Endothelial cell of umbilical vein (primary cell): ENCODE measurements at regions not wholly inside any gene's neighbourhood (a gene's known extent, or its start where the extent isn't known, plus 50 kb on each side); places are given as distances from the start of the nearest gene placed in this dataset.

Source experiments
- BruUV-seq: library from RNA; stranded (reverse); fragments of 400-500 nt; replicated peaks from 2 replicates; lab custom pipeline; 2021; lab: Mats Ljungman, UMichigan
- CTCF ChIA-PET: fragments of 300-600, 350-600 bp; sonication (Branson Sonifier 250); formaldehyde crosslinking; loops from one replicate; lab custom pipeline; 2021; ENCODE audit warnings: antibody characterized with exemption, inconsistent platforms; lab: Charles Lee
- POLR2A ChIA-PET: fragments of 300-600, 350-600 bp; sonication (Branson Sonifier 250); formaldehyde crosslinking; loops from one replicate; lab custom pipeline; 2021; ENCODE audit warnings: antibody characterized with exemption, inconsistent platforms; lab: Charles Lee
- DNase-seq: peaks from one replicate; pipeline ENCODE4 v3.0.0-alpha.2; 2011; ENCODE audit warnings: low read depth, low spot score
- FAIRE-seq: peaks from 2 replicates; lab custom pipeline; 2011; peaks lifted over from hg19 to GRCh38; lab: Jason Lieb, UNC
- H2AFZ ChIP-seq: 2 replicates; pipeline ENCODE4 v1.6.0; 2012; ENCODE audit warnings: low read depth, low read length, control low read depth, inconsistent platforms
- H3K27ac ChIP-seq: 2 replicates; pipeline ENCODE4 v1.5.1; 2011; ENCODE audit warnings: low read depth, mild to moderate bottlenecking, control low read depth, low read length, moderate library complexity; ENCODE audit not compliant: insufficient read depth
- H3K27me3 ChIP-seq, 2 experiments: 2 replicates each; pipeline versions ENCODE4 v1.6.0 to v1.6.1; 2011; ENCODE audit warnings: low read length in 2 of 2, mixed read lengths in 1 of 2; ENCODE audit not compliant: control insufficient read depth in 2 of 2, insufficient read depth in 2 of 2
- H3K36me3 ChIP-seq, 2 experiments: 2 replicates in 1 of 2; 3 replicates in 1 of 2; pipeline ENCODE4 v1.5.1; 2011; ENCODE audit warnings: low read length in 2 of 2, mild to moderate bottlenecking in 1 of 2, moderate library complexity in 1 of 2; ENCODE audit not compliant: control insufficient read depth in 2 of 2, insufficient read depth in 2 of 2; ENCODE audit errors: extremely low read depth in 1 of 2
- H3K4me1 ChIP-seq: 3 replicates; pipeline ENCODE4 v1.5.1; 2011; ENCODE audit warnings: mild to moderate bottlenecking, low read length; ENCODE audit not compliant: control insufficient read depth, insufficient read depth; ENCODE audit errors: extremely low read depth
- H3K4me2 ChIP-seq: 2 replicates; pipeline ENCODE4 v1.6.1; 2011; ENCODE audit warnings: low read length, control low read depth, mixed read lengths; ENCODE audit not compliant: insufficient read depth
- H3K4me3 ChIP-seq, 3 experiments: fragments of 200-600 bp in 1 of 3; sonication (generic), shearing (Covaris generic) in 1 of 3; replicated peaks in 1 of 3; 2 replicates each; pipeline ENCODE4 v1.5.1; 2011 to 2016; ENCODE audit warnings: control low read depth in 3 of 3, low read length in 3 of 3, mild to moderate bottlenecking in 2 of 3, inconsistent platforms in 1 of 3, low read depth in 1 of 3, moderate library complexity in 1 of 3; ENCODE audit not compliant: insufficient read depth in 1 of 3
- H3K79me2 ChIP-seq: 2 replicates; pipeline ENCODE4 v1.6.0; 2012; ENCODE audit warnings: low read length, inconsistent platforms; ENCODE audit not compliant: control insufficient read depth, insufficient read depth
- H3K9ac ChIP-seq: replicated peaks from 2 replicates; pipeline ENCODE3; 2011; ENCODE audit warnings: low read length, control low read depth; ENCODE audit not compliant: insufficient read depth; ENCODE audit errors: extremely low read depth
- H3K9me1 ChIP-seq: replicated peaks from 3 replicates; pipeline ENCODE4 v1.6.0; 2011; ENCODE audit warnings: mild to moderate bottlenecking, low read length; ENCODE audit not compliant: control insufficient read depth, insufficient read depth; ENCODE audit errors: extremely low read depth
- H3K9me3 ChIP-seq: replicated peaks from 2 replicates; pipeline ENCODE4 v1.5.1; 2012; ENCODE audit warnings: low read length, inconsistent platforms; ENCODE audit not compliant: control insufficient read depth, insufficient read depth
- H4K20me1 ChIP-seq: replicated peaks from 2 replicates; pipeline ENCODE3; 2011; ENCODE audit warnings: mild to moderate bottlenecking, low read length; ENCODE audit not compliant: control insufficient read depth, insufficient read depth; ENCODE audit errors: extremely low read depth
- EZH2 ChIP-seq: IDR thresholded peaks from 2 replicates; pipeline ENCODE4 v1.6.1; 2012; ENCODE audit warnings: borderline replicate concordance, low read depth, mild to moderate bottlenecking, moderate library complexity, low read length, inconsistent platforms; ENCODE audit not compliant: severe bottlenecking
- FOS ChIP-seq: IDR thresholded peaks from 2 replicates; pipeline ENCODE4 v1.6.1; 2011; ENCODE audit warnings: mild to moderate bottlenecking, low read length, moderate library complexity, borderline replicate concordance; ENCODE audit not compliant: insufficient read depth
- GATA2 ChIP-seq: IDR thresholded peaks from 2 replicates; pipeline ENCODE4 v1.7.0; 2011; ENCODE audit warnings: low read depth, mild to moderate bottlenecking, moderate library complexity, mixed read lengths, low read length; ENCODE audit not compliant: insufficient read length, insufficient read depth
- JUN ChIP-seq: IDR thresholded peaks from 2 replicates; pipeline ENCODE4 v1.6.1; 2011; ENCODE audit warnings: borderline replicate concordance, low read depth; ENCODE audit not compliant: insufficient read length, insufficient read depth
- MYC ChIP-seq: IDR thresholded peaks from one replicate; pipeline ENCODE4 v1.6.1; 2011; ENCODE audit warnings: mild to moderate bottlenecking, low read depth, low read length
- POLR2A ChIP-seq: IDR thresholded peaks from 2 replicates; pipeline ENCODE4 v1.6.1; 2012; ENCODE audit warnings: low read depth, mild to moderate bottlenecking, control low read depth, low read length
- POLR2AphosphoS5 ChIP-seq: IDR thresholded peaks from 2 replicates; pipeline ENCODE4 v1.6.1; 2012; ENCODE audit warnings: low read depth, mild to moderate bottlenecking, control low read depth, low read length, moderate library complexity; ENCODE audit not compliant: insufficient read depth
- dilution Hi-C: fragments of 300-500 bp; cut with MboI; formaldehyde crosslinking; loops from one replicate; pipeline ENCODE4 v1.15.0; 2019; ENCODE audit warnings: low sequenced_read_pairs; ENCODE audit not compliant: extremely low pct_ligation_motif_present
- intact Hi-C: fragments of 100-400 bp; cut with micrococcal nuclease; formaldehyde crosslinking; loops from one replicate; pipeline ENCODE4 v1.10.0; 2022
- TF ChIP-seq, protein P1 (sequence below), 2 donors: IDR thresholded peaks; 1 replicate in 1 of 2; 2 replicates in 1 of 2; pipeline ENCODE4 v1.5.1; 2011; ENCODE audit warnings: low read length in 2 of 2, mild to moderate bottlenecking in 2 of 2, moderate library complexity in 2 of 2, control low read depth in 1 of 2, inconsistent platforms in 1 of 2, low read depth in 1 of 2; ENCODE audit not compliant: insufficient read depth in 1 of 2; ENCODE audit errors: extremely low read depth in 1 of 2
- TF ChIP-seq, protein P2 (sequence below): IDR thresholded peaks from 2 replicates; pipeline ENCODE4 v1.6.1; 2011; ENCODE audit not compliant: insufficient read depth, insufficient read length

DNA sequence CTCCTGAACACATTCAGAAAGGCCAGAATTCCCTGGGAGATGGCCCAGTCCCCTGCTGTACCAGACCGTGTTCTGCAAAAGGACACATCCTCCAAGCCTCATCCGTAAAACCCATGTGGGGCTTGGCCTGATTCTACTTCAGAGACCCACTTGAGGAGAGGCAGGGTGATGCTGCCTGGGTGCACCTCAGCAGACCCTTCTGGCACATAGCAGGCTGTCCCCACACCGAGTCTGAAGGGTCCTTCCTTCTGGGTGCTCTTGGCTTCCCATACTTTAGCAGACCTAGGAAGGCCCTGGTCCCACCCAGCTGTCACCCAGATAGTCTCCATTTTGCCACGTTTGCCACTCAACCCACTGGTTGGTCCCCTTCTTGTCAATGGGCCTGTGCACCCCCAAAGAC lies 270.1 kb upstream of the AGTR2 start:
- no peak for FAIRE-seq
- H3K9me3 ChIP-seq: no peaks in the 10 kb centered on the region
- H3K4me3 ChIP-seq: no peak overlapping the region
- H3K36me3 ChIP-seq: no peaks in the 10 kb centered on the region
- H3K9me1 ChIP-seq: no peaks in the 10 kb centered on the region
- no peaks in the 10 kb centered on the region for H3K79me2 ChIP-seq
- no peak overlapping the region for H2AFZ ChIP-seq
- H3K9ac ChIP-seq: no peak overlapping the region
- DNase-seq: no peak
- dilution Hi-C loops: no loop called here
- no TSS peak for BruUV-seq
- ChIA-PET POLR2A (no interaction called here), CTCF (no interaction called here)
- H4K20me1 ChIP-seq: no peaks in the 10 kb centered on the region
- intact Hi-C loops: no loop called here
- H3K4me2 ChIP-seq: no peak overlapping the region
- no peaks in the 10 kb centered on the region for H3K4me1 ChIP-seq
- no peaks in the 10 kb centered on the region for H3K27me3 ChIP-seq
- H3K27ac ChIP-seq: no peak overlapping the region
- TF ChIP-seq MYC: no peak
- no peak for TF ChIP-seq POLR2AphosphoS5

DNA sequence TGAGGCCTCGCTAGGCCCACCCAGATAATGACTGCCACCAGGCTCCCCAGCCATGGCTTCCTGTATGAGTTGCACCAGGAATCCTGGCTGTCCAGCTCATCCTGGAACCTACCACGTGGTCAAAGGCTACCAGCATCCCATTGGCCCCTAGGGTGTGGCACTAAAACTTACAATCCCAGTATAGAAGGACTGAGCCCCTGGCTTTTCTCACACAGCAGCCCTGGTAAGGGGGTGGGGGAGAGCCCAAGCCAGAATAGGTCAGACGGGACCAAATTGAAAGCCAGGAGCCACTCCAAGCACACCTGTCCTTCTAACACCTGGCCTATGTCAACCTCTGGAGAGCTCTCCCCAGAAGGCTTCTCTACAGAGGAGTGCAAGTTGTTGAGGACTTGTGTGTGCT lies 269.3 kb upstream of the AGTR2 start:
- Histone ChIP-seq H2AFZ (no peak overlapping the region), H4K20me1 (no peaks in the 10 kb centered on the region), H3K27ac (no peak overlapping the region)

More for the DNA sequence above, 269.3 kb upstream of the AGTR2 start:
- no peaks in the 10 kb centered on the region for H3K9me3 ChIP-seq
- intact Hi-C loops: no loop called here
- H3K79me2 ChIP-seq: no peaks in the 10 kb centered on the region
- no peak for TF ChIP-seq POLR2A
- TF ChIP-seq, protein P1, sequence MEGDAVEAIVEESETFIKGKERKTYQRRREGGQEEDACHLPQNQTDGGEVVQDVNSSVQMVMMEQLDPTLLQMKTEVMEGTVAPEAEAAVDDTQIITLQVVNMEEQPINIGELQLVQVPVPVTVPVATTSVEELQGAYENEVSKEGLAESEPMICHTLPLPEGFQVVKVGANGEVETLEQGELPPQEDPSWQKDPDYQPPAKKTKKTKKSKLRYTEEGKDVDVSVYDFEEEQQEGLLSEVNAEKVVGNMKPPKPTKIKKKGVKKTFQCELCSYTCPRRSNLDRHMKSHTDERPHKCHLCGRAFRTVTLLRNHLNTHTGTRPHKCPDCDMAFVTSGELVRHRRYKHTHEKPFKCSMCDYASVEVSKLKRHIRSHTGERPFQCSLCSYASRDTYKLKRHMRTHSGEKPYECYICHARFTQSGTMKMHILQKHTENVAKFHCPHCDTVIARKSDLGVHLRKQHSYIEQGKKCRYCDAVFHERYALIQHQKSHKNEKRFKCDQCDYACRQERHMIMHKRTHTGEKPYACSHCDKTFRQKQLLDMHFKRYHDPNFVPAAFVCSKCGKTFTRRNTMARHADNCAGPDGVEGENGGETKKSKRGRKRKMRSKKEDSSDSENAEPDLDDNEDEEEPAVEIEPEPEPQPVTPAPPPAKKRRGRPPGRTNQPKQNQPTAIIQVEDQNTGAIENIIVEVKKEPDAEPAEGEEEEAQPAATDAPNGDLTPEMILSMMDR (IDR thresholded peaks at IDR 0.05; ENCODE audit: extremely low read depth in 1 of 2, insufficient read depth in 1 of 2, low read depth in 1 of 2, low read length in 2 of 2): no peak
- TF ChIP-seq GATA2: no peak
- no peak for TF ChIP-seq JUN
- TF ChIP-seq POLR2AphosphoS5: no peak
- TF ChIP-seq FOS: no peak
- TF ChIP-seq, protein P2, sequence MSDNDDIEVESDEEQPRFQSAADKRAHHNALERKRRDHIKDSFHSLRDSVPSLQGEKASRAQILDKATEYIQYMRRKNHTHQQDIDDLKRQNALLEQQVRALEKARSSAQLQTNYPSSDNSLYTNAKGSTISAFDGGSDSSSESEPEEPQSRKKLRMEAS: no peak
- TF ChIP-seq EZH2: no peak
- no peak for TF ChIP-seq MYC
- no peaks in the 10 kb centered on the region for H3K9me1 ChIP-seq
- CTCF ChIA-PET: no interaction called here
- H3K27me3 ChIP-seq: no peaks in the 10 kb centered on the region
- H3K4me1 ChIP-seq: no peaks in the 10 kb centered on the region
- no peak for FAIRE-seq
- H3K4me2 ChIP-seq: no peak overlapping the region
- H3K9ac ChIP-seq: no peak overlapping the region
- POLR2A ChIA-PET: no interaction called here
- no peak for DNase-seq
- BruUV-seq: no TSS peak
- dilution Hi-C loops: no loop called here
- no peak overlapping the region for H3K4me3 ChIP-seq
- no peaks in the 10 kb centered on the region for H3K36me3 ChIP-seq
